Kidney (tissue), 13 donors: ENCODE measurements at regions not wholly inside any gene's neighbourhood (a gene's known extent, or its start where the extent isn't known, plus 50 kb on each side); places are given as distances from the start of the nearest gene placed in this dataset.

ENCODE experiments used
- DNase-seq, 5 donors: peaks; one replicate each; pipeline ENCODE4 v3.0.0-alpha.2; 2013 to 2020
- FAIRE-seq: peaks from 2 replicates; lab custom pipeline; 2012; peaks lifted over from hg19 to GRCh38; lab: Jason Lieb, UNC
- H3K27ac ChIP-seq, 2 donors: one replicate each; pipeline ENCODE4 v1.7.0; 2013; ENCODE audit warnings: low read depth in 2 of 2, low read length in 2 of 2, inconsistent platforms in 1 of 2
- H3K27me3 ChIP-seq: one replicate; pipeline ENCODE4 v1.7.1; 2013; ENCODE audit warnings: low read length, inconsistent platforms; ENCODE audit not compliant: control insufficient read depth, insufficient read depth
- H3K36me3 ChIP-seq, 3 donors: one replicate each; pipeline versions ENCODE4 v1.7.0 to v1.7.1; 2013; ENCODE audit warnings: low read length in 3 of 3, control low read depth in 1 of 3, inconsistent platforms in 1 of 3; ENCODE audit not compliant: insufficient read depth in 3 of 3, control insufficient read depth in 2 of 3
- H3K4me1 ChIP-seq, 3 donors: one replicate each; pipeline versions ENCODE4 v1.7.0 to v1.7.1; 2013; ENCODE audit warnings: low read length in 3 of 3, inconsistent platforms in 1 of 3, low read depth in 1 of 3; ENCODE audit not compliant: control insufficient read depth in 2 of 3, insufficient read depth in 2 of 3
- H3K4me3 ChIP-seq, 3 donors: one replicate each; pipeline versions ENCODE4 v1.7.0 to v1.8.1; 2013; ENCODE audit warnings: low read length in 3 of 3, control low read depth in 1 of 3, inconsistent platforms in 1 of 3
- H3K9ac ChIP-seq, 3 donors: one replicate each; pipeline versions ENCODE4 v1.7.0 to v1.7.1; 2013; ENCODE audit warnings: low read length in 3 of 3, control low read depth in 1 of 3, inconsistent platforms in 1 of 3
- H3K9me3 ChIP-seq, 3 donors: one replicate each; pipeline versions ENCODE4 v1.7.0 to v1.7.1; 2013; ENCODE audit warnings: low read length in 3 of 3, control low read depth in 1 of 3, inconsistent platforms in 1 of 3; ENCODE audit not compliant: control insufficient read depth in 2 of 3, insufficient read depth in 1 of 3
- intact Hi-C: fragments of 100-400 bp; cut with DNase I; formaldehyde crosslinking; loops from one replicate; pipeline ENCODE4 v1.11.1; 2022
- TF ChIP-seq, protein P1 (sequence below): IDR thresholded peaks from 3 replicates; pipeline ENCODE4 v1.5.1; 2012; ENCODE audit warnings: mild to moderate bottlenecking, moderate library complexity, borderline replicate concordance; ENCODE audit not compliant: insufficient read depth; ENCODE audit errors: extremely low read depth
- donor health status: control.
- donor health status: control.
- donor health status: control.
- donor health status: control.
- donor health status: control.
- donor health status: DM: yes; HTN: yes; CAD: no.
- donor health status: Normal renal cell carcinoma (clear cell type).

DNA sequence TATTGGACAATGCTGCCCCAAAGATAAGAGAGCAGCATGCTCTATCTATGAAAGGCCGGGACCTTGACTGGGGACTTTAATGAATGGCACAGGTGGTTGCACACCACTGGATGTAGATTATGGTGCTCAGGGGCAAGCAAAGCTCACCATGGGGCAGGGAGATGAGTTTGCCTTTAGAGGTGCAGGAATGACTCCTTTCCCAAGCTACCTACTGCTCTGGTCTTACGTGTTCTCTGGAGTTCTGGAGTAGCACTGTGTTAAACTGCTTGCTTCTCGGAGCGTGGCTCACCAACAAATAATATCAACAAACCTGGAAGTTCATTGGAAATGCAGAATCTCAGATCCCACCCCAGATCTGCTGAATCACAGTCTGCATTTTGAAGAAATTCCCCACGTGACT lies 445.3 kb downstream of the RPS24 start:
- Histone ChIP-seq H3K4me3 (no peak overlapping the region), H3K4me1 (no peaks in the 10 kb centered on the region), H3K9ac (no peak overlapping the region), H3K27me3 (no peaks in the 10 kb centered on the region), H3K27ac (no peak overlapping the region), H3K9me3 (no peaks in the 10 kb centered on the region), H3K36me3 (no peaks in the 10 kb centered on the region)
- no peak for DNase-seq
- no peak for FAIRE-seq
- TF ChIP-seq, protein P1, sequence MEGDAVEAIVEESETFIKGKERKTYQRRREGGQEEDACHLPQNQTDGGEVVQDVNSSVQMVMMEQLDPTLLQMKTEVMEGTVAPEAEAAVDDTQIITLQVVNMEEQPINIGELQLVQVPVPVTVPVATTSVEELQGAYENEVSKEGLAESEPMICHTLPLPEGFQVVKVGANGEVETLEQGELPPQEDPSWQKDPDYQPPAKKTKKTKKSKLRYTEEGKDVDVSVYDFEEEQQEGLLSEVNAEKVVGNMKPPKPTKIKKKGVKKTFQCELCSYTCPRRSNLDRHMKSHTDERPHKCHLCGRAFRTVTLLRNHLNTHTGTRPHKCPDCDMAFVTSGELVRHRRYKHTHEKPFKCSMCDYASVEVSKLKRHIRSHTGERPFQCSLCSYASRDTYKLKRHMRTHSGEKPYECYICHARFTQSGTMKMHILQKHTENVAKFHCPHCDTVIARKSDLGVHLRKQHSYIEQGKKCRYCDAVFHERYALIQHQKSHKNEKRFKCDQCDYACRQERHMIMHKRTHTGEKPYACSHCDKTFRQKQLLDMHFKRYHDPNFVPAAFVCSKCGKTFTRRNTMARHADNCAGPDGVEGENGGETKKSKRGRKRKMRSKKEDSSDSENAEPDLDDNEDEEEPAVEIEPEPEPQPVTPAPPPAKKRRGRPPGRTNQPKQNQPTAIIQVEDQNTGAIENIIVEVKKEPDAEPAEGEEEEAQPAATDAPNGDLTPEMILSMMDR, result no peak
- intact Hi-C loops, result no loop called here

DNA sequence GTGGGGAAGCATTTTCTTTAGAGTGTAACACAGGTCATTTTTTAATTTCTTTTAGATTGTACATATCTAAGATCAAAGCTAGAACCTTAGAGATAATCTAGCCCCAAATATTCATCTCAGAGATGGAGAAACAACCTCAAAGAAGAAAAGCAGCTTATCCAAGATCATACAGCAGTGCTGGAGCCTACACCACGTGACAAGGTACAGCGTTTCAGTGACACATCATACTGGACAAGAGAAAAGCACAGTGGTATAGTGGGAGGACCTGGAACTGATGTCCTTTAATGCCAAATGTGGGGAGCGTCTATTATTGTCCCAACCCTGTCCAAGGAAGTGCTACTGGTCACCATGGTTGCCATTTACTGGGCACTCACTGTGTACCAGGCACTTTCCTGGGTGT lies 445.8 kb downstream of the RPS24 start:
- no peaks in the 10 kb centered on the region for H3K27me3 ChIP-seq
- no peak overlapping the region for H3K9ac ChIP-seq
- H3K4me1 ChIP-seq, result no peaks in the 10 kb centered on the region
- no peak overlapping the region for H3K4me3 ChIP-seq
- no peak for FAIRE-seq
- no peaks in the 10 kb centered on the region for H3K9me3 ChIP-seq
- DNase-seq, result no peak
- intact Hi-C loops, result no loop called here
- H3K27ac ChIP-seq, result no peak overlapping the region
- no peaks in the 10 kb centered on the region for H3K36me3 ChIP-seq
- TF ChIP-seq, protein P1, result no peak

DNA sequence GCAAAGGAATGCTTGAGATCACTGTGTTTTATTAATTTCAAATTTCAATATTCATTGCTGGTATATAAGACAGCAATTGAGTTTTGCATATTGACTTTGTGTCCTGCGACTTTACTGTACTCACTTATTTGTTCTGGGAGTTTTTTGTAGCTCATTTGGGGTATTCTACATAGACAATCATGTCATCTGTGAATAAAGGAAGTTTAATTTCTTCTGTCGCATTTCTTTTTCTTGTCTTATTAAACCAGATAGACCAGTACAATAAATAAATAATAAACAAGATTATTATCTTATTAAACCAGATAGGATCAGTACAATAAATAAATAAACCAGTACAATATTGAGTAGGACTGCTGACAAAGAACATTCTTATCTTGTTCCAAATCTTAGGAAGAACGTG lies 448.2 kb downstream of the RPS24 start:
- no peaks in the 10 kb centered on the region for H3K27me3 ChIP-seq
- no peak overlapping the region for H3K27ac ChIP-seq
- no peak overlapping the region for H3K9ac ChIP-seq
- H3K4me3 ChIP-seq, result no peak overlapping the region
- DNase-seq (no peak), FAIRE-seq (no peak)
- TF ChIP-seq, protein P1, result no peak
- intact Hi-C loops, result no loop called here
- H3K9me3 ChIP-seq, result no peaks in the 10 kb centered on the region
- no peaks in the 10 kb centered on the region for H3K36me3 ChIP-seq
- no peaks in the 10 kb centered on the region for H3K4me1 ChIP-seq

DNA sequence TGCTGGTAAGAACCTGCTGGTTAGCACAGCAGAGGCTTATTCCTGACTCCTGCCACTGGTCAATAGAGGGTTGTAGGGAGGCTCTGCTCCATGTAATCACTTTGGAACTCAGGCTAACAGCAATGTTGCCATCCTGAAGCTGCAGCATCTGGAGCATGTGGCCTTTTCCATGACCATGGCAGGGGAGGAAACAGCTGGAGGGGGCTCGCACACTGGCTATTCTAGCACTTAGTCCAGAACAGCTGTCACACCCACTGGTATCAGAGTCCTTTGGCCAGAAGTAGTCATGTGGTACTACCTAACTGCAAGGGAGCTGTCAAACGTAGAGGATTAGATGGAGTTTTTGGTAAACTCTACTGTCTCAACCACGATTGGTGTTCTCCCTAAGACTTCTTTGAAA lies 450.0 kb downstream of the RPS24 start:
- Histone ChIP-seq H3K9me3 (no peaks in the 10 kb centered on the region), H3K36me3 (no peaks in the 10 kb centered on the region), H3K27me3 (no peaks in the 10 kb centered on the region), H3K4me3 (no peak overlapping the region), H3K9ac (no peak overlapping the region), H3K4me1 (no peaks in the 10 kb centered on the region), H3K27ac (no peak overlapping the region)
- intact Hi-C loops, result no loop called here
- DNase-seq, result no peak
- TF ChIP-seq, protein P1, result no peak
- FAIRE-seq, result no peak
